A673 (cell line): ENCODE measurements at regions not wholly inside any gene's neighbourhood (a gene's known extent, or its start where the extent isn't known, plus 50 kb on each side); places are given as distances from the start of the nearest gene placed in this dataset.

Source experiments
- CTCF ChIP-seq: fragments of 300-800, 200-600 bp; sonication (generic); conservative IDR thresholded peaks from 2 replicates; pipeline ENCODE4 v1.5.1; 2017; ENCODE audit warnings: low read depth, mild to moderate bottlenecking, antibody characterized with exemption, low read length, moderate library complexity, mixed read lengths
- EZH2 ChIP-seq: fragments of 200-600 bp; sonication (generic); IDR thresholded peaks from 2 replicates; pipeline ENCODE4 v1.6.1; 2017; ENCODE audit warnings: borderline replicate concordance, low read depth, mild to moderate bottlenecking, mixed read lengths, antibody characterized with exemption, low read length; ENCODE audit not compliant: poor library complexity, severe bottlenecking

DNA sequence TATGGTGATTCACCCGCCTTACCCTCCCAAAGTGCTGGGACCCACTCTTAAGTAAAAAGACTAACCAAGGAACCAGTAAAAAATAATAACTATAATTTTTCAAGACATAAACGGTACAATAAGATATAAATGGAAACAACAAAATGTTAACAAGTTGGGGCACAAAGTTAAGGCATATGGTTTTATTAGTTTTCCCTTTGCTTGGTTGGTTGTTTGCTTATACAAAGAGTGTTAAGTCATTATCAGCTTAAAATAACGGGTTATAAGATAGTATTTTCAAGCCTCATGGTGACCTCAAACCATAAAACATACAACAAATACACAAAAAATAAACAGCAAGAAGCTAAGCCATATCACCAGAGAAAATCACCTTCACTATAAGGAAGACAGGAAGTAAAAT, 406.1 kb downstream of the SEC23A start:
- no peak for TF ChIP-seq CTCF
- no peak for TF ChIP-seq EZH2
